ENCODE measurements at regions not wholly inside any gene's neighbourhood (a gene's known extent, or its start where the extent isn't known, plus 50 kb on each side); places are given as distances from the start of the nearest gene placed in this dataset.
A peak's percentile ranks its signal among the peaks of the same experiment; 100 is the strongest.

GRCh38 chr5:54719384-54720283 is 202.1 kb downstream of the SNX18 start:
- peak; percentile 56; the same call in 1 of the 2 replicates for TF ChIP-seq YY1 (IDR thresholded peaks at IDR 0.05; ENCODE audit: low read depth)
- peak; percentile 84 for TF ChIP-seq EP300 (IDR thresholded peaks at IDR 0.05; ENCODE audit: borderline replicate concordance)
- TF ChIP-seq USF1 (IDR thresholded peaks at IDR 0.05) = peak; percentile 21; the same call in 1 of the 2 replicates
- TF ChIP-seq TAF1 (IDR thresholded peaks at IDR 0.05; ENCODE audit: low read depth) = no peak
- peak; percentile 85 for TF ChIP-seq NFIC (IDR thresholded peaks at IDR 0.05)
- peak; percentile 63 for TF ChIP-seq MAX (IDR thresholded peaks at IDR 0.05)
- no peak for TF ChIP-seq REST (IDR thresholded peaks at IDR 0.05; ENCODE audit: low read depth)
- no peak for TF ChIP-seq CEBPB (IDR thresholded peaks at IDR 0.05)
- TF ChIP-seq FOXM1 (IDR thresholded peaks at IDR 0.05; ENCODE audit: borderline replicate concordance, low read depth) = peak; percentile 61; the same call in 1 of the 2 replicates
- TF ChIP-seq CREB1 (IDR thresholded peaks at IDR 0.05; ENCODE audit: low read depth) = no peak
- no peak; the same call in 1 of the 2 replicates for TF ChIP-seq RAD21 (IDR thresholded peaks at IDR 0.05; ENCODE audit: low read depth)
- TF ChIP-seq TCF12 (IDR thresholded peaks at IDR 0.05; ENCODE audit: low read depth) = peak; percentile 87
- peak; percentile 39 for TF ChIP-seq ZBTB7A (IDR thresholded peaks at IDR 0.05; ENCODE audit: low read depth)
- peak; percentile 91 for TF ChIP-seq TEAD4 (IDR thresholded peaks at IDR 0.05)
